Mammary epithelial cell (primary cell): ENCODE measurements at regions not wholly inside any gene's neighbourhood (a gene's known extent, or its start where the extent isn't known, plus 50 kb on each side); places are given as distances from the start of the nearest gene placed in this dataset.

Experiments used
- CTCF ChIP-seq, 2 donors: IDR thresholded peaks in 1 of 2; conservative IDR thresholded peaks in 1 of 2; 2 replicates each; pipeline ENCODE4 v1.5.1; 2011 to 2012; ENCODE audit warnings: inconsistent platforms in 2 of 2, low read length in 2 of 2, mild to moderate bottlenecking in 2 of 2, control low read depth in 1 of 2, low read depth in 1 of 2; ENCODE audit not compliant: insufficient read depth in 1 of 2; ENCODE audit errors: extremely low read depth in 1 of 2
- EZH2 ChIP-seq: IDR thresholded peaks from 2 replicates; pipeline ENCODE4 v1.6.1; 2012; ENCODE audit warnings: low read length, inconsistent platforms, borderline replicate concordance

- TF ChIP-seq CTCF (conservative IDR thresholded peaks at IDR 0.05 in 1 of 2, IDR thresholded peaks at IDR 0.05 in 1 of 2; ENCODE audit: extremely low read depth in 1 of 2, insufficient read depth in 1 of 2, low read depth in 1 of 2, low read length in 2 of 2) (no peak), EZH2 (no peak)
These were observed 542.5 kb downstream of the INSC start for GRCh38 chr11:15657264-15657663.
